IPS DF 4.7 (cell line): ENCODE measurements at regions not wholly inside any gene's neighbourhood (a gene's known extent, or its start where the extent isn't known, plus 50 kb on each side); places are given as distances from the start of the nearest gene placed in this dataset.
A peak's percentile ranks its signal among the peaks of the same experiment; 100 is the strongest.
"Not testable (repeated sequence)": the region's sequence is repeated elsewhere in the genome, so short reads cannot be mapped to it uniquely, and the experiment has no call there.

ENCODE experiments used
- DNase-seq: peaks from one replicate; pipeline ENCODE4 v3.0.0-alpha.2; 2013; ENCODE audit warnings: low spot score; ENCODE audit errors: extremely low read depth

DNA sequence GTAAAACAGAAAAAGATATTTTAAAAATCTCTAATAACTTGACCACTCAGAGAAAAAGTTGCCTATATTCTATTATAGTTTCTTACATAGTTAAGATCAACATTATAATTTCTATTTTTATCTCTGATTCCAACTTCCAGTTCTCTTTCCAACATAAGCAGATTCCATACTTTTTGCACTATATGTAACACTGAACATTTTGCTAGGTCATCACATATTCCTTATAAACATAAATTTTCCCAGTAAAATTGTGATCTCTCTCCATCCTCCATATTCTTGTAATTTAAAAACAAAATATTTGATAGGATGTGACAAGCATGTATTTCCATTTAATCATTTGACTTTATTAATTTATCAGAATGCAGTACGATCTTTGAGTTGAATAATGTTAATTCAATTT is 170.4 kb upstream of the THSD7A start:
- DNase-seq: no peak

- DNase-seq: no peak
Measured at GRCh38 chr7:12004581-12004980, 172.6 kb upstream of the THSD7A start.

- DNase-seq: no peak
Measured at GRCh38 chr7:12007576-12007975, 175.6 kb upstream of the THSD7A start.

DNA sequence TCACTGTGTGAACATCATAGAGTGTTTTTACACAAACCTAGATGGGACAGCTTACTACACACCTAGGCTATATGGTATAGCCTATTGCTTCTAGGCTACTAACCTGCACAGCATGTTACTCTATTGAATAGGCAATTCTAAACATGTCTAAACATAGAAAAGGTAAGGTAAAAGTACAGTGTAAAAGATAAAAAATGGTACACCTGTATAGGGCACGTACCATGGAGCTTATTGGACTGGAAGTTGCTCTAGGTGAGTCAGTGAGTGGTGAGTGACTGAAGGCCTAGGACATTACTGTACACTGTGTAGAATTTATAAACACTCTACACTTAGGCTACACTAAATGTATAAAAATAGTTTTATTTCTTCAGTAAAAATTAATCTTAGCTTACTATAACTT is 182.0 kb upstream of the THSD7A start:
- no peak for DNase-seq

DNA sequence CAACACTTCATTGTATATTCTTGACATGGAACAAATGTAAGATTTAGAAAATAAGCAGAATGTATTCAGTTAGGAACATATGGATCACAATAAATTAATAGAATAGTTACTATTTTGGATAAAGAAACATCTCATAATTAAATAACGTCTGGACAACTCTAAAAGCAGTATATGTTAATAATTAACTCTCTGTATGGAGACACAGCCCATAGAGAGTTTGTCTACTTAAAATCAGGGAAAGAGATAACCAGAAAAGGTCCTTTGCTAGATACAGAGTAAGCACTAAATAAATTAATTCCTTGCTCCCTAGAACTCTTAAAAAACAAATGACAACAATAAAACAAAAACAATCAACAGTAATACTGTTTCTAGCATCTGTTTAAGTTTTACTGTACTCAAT is 184.4 kb upstream of the THSD7A start:
- no peak for DNase-seq

DNA sequence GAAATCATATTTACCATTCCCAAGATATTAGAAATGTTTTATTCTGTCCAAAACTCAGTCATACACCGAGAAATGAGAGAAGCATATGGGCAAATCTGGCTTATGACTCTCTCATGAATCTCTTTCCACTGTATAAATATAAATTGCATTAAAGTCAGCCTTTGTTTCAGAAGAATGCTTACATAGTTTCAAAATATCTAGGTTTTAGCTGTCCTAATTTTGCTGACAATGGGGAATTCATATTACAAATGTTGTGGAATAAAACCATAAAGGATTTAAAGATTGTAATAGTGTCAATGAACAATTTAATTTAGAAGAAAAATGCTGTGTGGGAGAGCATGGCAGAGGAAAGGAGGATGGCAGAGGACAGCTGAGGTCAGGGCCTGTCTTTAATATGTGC is 185.0 kb upstream of the THSD7A start:
- no peak for DNase-seq

DNA sequence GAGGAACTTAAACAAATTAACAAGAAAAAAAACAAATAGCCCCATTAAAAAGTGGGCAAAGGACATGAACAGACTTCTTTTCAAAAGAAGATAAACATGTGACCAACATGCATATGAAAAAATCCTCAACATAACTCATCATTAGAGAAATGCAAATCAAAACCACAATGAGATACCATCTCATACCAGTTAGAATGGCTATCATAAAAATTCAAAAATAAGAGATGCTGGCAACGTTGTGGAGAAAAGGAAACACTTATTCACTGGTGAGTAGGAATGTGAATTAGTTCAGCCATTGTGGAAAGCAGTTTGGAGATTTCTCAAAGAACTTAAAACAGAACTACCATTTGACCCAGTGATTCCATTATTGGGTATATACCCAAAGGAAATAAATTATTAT is 189.1 kb upstream of the TMEM106B start:
- DNase-seq: not testable (repeated sequence)

- no peak for DNase-seq
Measured at GRCh38 chr7:12025246-12025645, 185.8 kb upstream of the TMEM106B start.

DNA sequence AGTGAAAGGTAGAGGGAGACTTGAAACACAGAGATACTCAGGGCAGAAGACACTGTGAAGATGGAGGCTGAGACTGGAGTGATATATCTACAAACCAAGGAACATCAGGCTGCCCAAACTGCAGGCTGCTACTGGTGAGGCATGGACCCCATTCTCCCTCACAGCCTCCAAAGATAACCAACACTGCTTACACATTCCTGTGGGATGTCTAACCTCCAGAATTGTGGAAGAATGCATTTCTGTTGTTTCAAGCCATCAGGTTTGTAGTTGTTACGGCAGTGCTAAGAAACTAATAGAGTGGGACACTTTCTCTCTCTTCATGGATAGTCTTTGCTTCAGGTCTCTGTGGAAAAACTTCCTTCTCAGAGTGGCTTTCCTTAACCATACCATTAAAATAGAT is 182.6 kb upstream of the TMEM106B start:
- DNase-seq: no peak

- no peak for DNase-seq
Measured at GRCh38 chr7:12030116-12030515, 181.0 kb upstream of the TMEM106B start.

DNA sequence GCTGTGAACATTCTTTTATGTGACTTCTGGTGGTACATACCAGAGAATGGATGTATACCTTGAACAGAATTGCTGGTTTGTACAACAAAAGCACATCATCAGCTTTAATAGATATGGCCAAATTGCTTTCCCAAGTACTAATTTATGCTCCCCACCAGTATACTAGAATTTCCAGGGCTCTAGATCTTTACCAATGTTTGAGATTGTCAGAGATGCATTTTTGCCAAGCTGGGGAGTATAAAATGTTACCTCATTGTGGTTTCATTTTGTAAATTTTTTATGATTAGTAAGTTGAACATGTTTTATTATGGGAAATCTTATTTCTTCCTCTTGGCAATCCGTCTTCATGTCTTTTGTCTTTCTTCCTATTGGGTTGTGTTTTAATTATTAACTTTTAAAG is 179.9 kb upstream of the TMEM106B start:
- DNase-seq: no peak

DNA sequence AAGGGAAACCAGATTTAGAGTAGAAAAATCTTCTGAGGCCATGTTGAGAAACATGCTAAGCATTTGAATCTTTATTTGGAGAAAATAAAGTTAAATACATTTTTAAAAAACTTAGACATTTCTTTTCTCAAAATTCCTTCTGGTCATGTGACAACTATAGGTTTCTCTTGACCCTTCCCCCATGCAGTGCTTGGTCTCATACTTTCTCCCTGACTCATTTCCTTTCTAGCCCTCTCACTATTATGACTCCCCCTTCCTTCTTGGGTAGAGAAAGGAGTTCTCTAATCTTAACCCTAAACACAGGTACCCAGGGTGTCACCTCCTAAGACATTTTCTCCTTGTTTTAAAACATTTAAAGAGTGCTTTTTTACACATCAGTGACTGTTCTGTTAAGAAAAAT is 179.5 kb upstream of the TMEM106B start:
- peak; percentile 64 for DNase-seq

DNA sequence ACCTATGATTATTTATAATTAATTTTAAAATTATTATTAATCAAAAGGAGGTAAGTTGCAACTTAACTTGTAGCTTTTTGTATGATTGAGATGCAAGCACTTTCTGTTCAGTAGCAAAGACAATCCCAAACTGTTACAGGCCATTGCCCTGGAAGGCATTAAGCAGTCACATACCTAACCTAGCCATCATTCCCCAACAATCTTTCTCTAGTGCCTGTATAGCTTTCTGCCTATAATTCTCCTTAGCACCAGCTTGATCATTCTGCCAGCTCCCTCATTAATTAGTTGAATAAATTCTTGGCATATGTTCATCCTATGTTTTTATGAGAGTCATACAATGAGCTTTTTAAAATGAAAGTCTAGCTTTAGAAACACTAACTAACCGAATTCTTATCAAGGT is 178.9 kb upstream of the TMEM106B start:
- DNase-seq: no peak

DNA sequence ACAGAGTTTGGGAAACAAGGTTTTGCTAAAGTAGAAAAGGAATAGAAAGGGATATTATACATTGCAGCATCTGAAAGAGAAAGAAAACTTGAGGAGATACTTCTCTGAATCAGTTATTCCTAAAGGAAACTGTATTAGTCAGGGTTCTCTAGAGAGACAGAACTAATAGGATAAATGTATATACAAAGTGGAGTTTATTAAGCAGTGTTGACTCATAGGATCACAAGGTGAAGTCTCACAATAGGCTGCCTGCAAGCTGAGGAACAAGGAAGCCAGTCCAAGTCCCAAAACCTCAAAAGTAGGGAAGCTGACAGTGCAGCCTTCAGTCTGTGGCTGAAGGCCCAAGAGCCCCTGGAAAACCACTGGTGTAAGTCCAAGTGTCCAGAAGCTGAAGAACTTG is 167.6 kb upstream of the TMEM106B start:
- not testable (repeated sequence) for DNase-seq

DNA sequence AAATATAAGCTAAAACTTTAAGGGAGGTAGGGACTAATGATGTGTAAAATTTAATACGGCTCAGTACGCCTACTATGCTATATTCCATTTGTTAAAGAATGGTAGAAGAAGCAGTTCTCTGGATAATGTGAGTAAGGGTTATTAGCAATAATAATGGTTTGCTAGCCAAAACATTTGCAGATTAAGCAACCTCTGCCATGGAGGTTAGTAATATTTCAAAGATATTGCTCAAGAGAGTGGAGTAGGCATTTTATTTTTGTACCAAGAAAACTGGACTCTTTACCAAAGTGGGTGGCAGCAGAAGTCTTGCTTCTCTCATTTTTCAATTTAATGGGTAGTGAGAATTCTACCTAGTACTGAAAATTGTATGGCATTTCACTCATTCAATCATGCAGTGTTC is 158.9 kb upstream of the TMEM106B start:
- no peak for DNase-seq

DNA sequence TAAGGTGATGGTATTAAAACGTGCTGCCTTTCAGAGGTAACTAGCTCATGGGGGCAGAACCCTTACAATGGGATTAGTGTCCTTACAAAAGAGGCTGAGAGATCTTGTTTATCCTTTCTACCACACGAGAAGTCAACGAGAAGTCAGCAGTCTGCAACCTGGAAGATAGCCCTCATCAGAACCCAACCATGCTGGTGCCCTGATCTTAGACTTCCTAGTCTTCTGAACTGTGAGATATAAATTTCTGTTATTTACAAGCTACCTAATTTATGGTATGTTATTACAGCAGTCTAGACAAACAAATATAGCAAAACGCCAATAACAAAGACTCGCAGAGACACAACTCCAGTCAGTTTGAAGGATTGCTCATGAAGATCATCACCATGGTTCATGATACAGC is 157.5 kb upstream of the TMEM106B start:
- DNase-seq: no peak

- no peak for DNase-seq
Measured at GRCh38 chr7:12054830-12055229, 156.3 kb upstream of the TMEM106B start.

DNA sequence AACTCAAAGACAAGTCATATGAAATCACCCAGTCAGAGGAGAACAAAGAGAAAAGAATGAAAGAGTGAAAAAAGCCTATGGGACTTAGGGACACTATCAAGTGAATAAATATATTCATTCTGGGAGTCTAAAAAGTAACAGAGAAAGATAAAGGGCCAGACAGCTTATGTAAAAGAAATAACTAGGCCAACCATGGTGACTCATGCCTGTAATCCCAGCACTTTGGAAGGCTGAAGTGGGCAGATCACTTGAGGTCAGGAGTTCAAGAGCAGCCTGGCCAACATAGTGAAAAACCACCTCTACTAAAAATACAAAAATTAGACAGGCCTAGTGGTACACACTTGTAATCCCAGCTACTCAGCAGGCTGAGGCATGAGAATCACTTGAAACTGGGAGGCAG is 154.7 kb upstream of the TMEM106B start:
- no peak for DNase-seq

- no peak for DNase-seq
Measured at GRCh38 chr7:12056977-12057376, 154.1 kb upstream of the TMEM106B start.

GRCh38 chr7:12062062-12062461 is 149.0 kb upstream of the TMEM106B start:
- DNase-seq: no peak

DNA sequence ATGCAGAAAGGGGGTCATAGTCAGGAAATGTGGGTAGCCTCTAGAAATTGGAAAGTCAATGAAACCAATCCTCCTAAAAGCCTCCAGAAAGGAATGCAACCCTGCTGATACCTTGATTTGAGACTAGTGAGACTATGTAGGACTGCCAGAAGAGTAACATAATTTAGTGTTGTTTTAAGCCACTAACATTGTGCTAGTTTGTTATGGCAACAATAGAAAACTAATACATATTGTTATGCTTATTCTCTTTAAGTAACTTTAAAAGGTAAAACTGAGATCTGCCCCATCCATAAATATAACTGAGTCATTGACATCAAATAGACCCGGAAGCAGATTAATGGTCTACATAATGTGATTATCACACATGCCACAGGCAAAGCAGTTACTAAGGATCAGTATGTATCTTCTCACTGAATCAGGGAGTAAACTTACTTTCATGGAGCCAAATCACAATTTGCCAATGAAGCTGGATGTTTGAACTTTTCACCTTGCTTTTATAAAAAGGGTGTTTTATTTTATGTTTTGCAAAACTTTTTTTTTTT is 146.4 kb upstream of the TMEM106B start:
- no peak for DNase-seq

- DNase-seq: no peak
Measured at GRCh38 chr7:12066004-12066403, 145.1 kb upstream of the TMEM106B start.

- DNase-seq: no peak
Measured at GRCh38 chr7:12066521-12066920, 144.6 kb upstream of the TMEM106B start.

DNA sequence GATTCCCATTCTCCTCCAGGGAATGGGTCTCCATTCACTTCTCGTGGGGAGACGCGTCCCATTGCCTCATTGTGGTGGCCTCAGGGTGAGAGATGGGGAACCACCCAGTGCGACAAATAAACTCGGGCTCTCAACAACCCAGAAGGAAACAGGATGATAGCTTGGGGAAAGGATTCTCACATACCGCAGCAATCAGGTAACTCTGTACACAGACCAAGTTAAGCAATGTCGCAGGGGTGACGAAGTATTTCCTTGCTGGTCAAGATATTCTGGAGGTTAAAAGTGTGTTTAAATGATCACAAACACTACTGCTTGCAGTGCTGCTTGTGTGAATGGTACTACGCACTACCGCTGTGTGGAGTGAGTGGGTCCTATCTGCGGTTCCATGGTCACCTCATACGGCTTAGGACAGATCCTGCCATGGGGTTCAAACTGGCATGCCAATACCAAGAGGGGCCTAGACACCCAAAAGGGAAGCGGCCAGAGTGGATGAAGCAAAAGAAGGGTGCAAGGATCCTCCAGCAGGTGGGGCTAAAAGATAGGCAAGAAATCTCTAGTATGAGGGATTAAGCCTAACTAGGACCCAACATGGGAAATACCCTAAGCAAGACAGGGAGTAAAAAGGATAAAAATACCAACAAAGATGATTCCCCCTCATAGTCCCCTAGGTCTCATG is 143.8 kb upstream of the TMEM106B start:
- DNase-seq: peak; percentile 49
